ENCODE measurements at regions not wholly inside any gene's neighbourhood (a gene's known extent, or its start where the extent isn't known, plus 50 kb on each side); places are given as distances from the start of the nearest gene placed in this dataset.

GRCh38 chr10:61356354-61356753, 96.8 kb downstream of the TMEM26 start:
- no peak for DNase-seq (ENCODE audit: low spot score)

GRCh38 chr10:61355211-61355610, 98.0 kb downstream of the TMEM26 start:
- no peak for DNase-seq (ENCODE audit: low spot score)

- no peak for DNase-seq (ENCODE audit: low spot score)
These were observed 98.7 kb downstream of the TMEM26 start for GRCh38 chr10:61354401-61354975.

GRCh38 chr10:61350794-61351193, 102.4 kb downstream of the TMEM26 start:
- no peak for DNase-seq (ENCODE audit: low spot score)

GRCh38 chr10:61350068-61350467, 103.1 kb downstream of the TMEM26 start:
- DNase-seq (ENCODE audit: low spot score) = no peak

GRCh38 chr10:61346796-61347413, 106.3 kb downstream of the TMEM26 start:
- DNase-seq (ENCODE audit: low spot score) = no peak

GRCh38 chr10:61343796-61344195, 109.4 kb downstream of the TMEM26 start:
- no peak for DNase-seq (ENCODE audit: low spot score)

GRCh38 chr10:61342858-61343572, 110.2 kb downstream of the TMEM26 start:
- DNase-seq (ENCODE audit: low spot score) = no peak

GRCh38 chr10:61341008-61341407, 112.2 kb downstream of the TMEM26 start:
- no peak for DNase-seq (ENCODE audit: low spot score)

- DNase-seq (ENCODE audit: low spot score) = no peak
These were observed 115.0 kb downstream of the TMEM26 start for GRCh38 chr10:61338146-61338545.

- DNase-seq (ENCODE audit: low spot score) = no peak
These were observed 115.4 kb downstream of the TMEM26 start for GRCh38 chr10:61337741-61338140.

- DNase-seq (ENCODE audit: low spot score) = no peak
These were observed 116.3 kb downstream of the TMEM26 start for GRCh38 chr10:61336831-61337230.

- DNase-seq (ENCODE audit: low spot score) = no peak
These were observed 117.8 kb downstream of the TMEM26 start for GRCh38 chr10:61335359-61335758.

GRCh38 chr10:61332581-61332980, 120.6 kb downstream of the TMEM26 start:
- DNase-seq (ENCODE audit: low spot score) = no peak

- no peak for DNase-seq (ENCODE audit: low spot score)
These were observed 122.5 kb downstream of the TMEM26 start for GRCh38 chr10:61330669-61331068.

GRCh38 chr10:61329854-61330253, 123.3 kb downstream of the TMEM26 start:
- no peak for DNase-seq (ENCODE audit: low spot score)

- no peak for DNase-seq (ENCODE audit: low spot score)
These were observed 127.8 kb downstream of the TMEM26 start for GRCh38 chr10:61325223-61325960.

GRCh38 chr10:61323726-61324125, 129.5 kb downstream of the TMEM26 start:
- DNase-seq (ENCODE audit: low spot score) = no peak

GRCh38 chr10:61321041-61321857, 131.9 kb downstream of the TMEM26 start:
- DNase-seq (ENCODE audit: low spot score) = no peak

GRCh38 chr10:61320257-61320587, 133.0 kb downstream of the TMEM26 start:
- DNase-seq (ENCODE audit: low spot score) = no peak

- no peak for DNase-seq (ENCODE audit: low spot score)
These were observed 133.6 kb downstream of the TMEM26 start for GRCh38 chr10:61319386-61320256.
